ENCODE measurements at regions not wholly inside any gene's neighbourhood (a gene's known extent, or its start where the extent isn't known, plus 50 kb on each side); places are given as distances from the start of the nearest gene placed in this dataset.

DNA sequence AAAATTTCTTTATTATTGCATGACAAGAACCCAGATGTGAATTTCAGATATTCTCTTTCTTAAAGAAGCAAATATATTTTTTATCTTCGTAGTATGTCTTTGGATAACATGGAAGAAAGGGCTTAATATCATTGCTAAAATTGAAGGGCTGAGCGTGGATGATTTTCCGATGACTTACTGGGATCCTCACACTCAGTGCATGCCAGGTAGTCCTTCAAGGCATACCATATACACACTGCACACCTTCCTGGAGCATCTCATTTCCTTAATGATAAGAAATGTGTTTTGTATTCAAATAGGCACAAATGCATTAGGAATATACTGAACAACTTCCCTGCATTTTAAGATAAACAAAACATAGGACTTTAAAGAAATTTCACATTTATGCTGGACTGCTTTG is 193.9 kb upstream of the MAP3K7 start:
- peaks cover 39% of the 10 kb centered on the region for H3K4me1 Mint-ChIP-seq
- TF ChIP-seq, protein P1, sequence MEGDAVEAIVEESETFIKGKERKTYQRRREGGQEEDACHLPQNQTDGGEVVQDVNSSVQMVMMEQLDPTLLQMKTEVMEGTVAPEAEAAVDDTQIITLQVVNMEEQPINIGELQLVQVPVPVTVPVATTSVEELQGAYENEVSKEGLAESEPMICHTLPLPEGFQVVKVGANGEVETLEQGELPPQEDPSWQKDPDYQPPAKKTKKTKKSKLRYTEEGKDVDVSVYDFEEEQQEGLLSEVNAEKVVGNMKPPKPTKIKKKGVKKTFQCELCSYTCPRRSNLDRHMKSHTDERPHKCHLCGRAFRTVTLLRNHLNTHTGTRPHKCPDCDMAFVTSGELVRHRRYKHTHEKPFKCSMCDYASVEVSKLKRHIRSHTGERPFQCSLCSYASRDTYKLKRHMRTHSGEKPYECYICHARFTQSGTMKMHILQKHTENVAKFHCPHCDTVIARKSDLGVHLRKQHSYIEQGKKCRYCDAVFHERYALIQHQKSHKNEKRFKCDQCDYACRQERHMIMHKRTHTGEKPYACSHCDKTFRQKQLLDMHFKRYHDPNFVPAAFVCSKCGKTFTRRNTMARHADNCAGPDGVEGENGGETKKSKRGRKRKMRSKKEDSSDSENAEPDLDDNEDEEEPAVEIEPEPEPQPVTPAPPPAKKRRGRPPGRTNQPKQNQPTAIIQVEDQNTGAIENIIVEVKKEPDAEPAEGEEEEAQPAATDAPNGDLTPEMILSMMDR (IDR thresholded peaks at IDR 0.05; ENCODE audit: unreplicated experiment): no peak
- H3K9me3 Mint-ChIP-seq: no peaks in the 10 kb centered on the region
- H3K36me3 Mint-ChIP-seq: no peaks in the 10 kb centered on the region
- H3K27ac Mint-ChIP-seq: no peak overlapping the region
- DNase-seq (ENCODE audit: low spot score in 2 of 2, unreplicated experiment in 2 of 2): no peak
- H3K4me3 Mint-ChIP-seq: no peak overlapping the region
- H3K27me3 Mint-ChIP-seq (ENCODE audit: low read depth): peaks cover 26% of the 10 kb centered on the region

- peaks cover 29% of the 10 kb centered on the region for H3K27me3 Mint-ChIP-seq (ENCODE audit: low read depth)
- H3K36me3 Mint-ChIP-seq: no peaks in the 10 kb centered on the region
- TF ChIP-seq, protein P1 (IDR thresholded peaks at IDR 0.05; ENCODE audit: unreplicated experiment): no peak
- peaks cover 37% of the 10 kb centered on the region for H3K4me1 Mint-ChIP-seq
- no peaks in the 10 kb centered on the region for H3K9me3 Mint-ChIP-seq
- no peak overlapping the region for H3K4me3 Mint-ChIP-seq
- no peak overlapping the region for H3K27ac Mint-ChIP-seq
- DNase-seq (ENCODE audit: low spot score in 2 of 2, unreplicated experiment in 2 of 2): no peak
These were observed 193.3 kb upstream of the MAP3K7 start for GRCh38 chr6:90780141-90780540.

DNA sequence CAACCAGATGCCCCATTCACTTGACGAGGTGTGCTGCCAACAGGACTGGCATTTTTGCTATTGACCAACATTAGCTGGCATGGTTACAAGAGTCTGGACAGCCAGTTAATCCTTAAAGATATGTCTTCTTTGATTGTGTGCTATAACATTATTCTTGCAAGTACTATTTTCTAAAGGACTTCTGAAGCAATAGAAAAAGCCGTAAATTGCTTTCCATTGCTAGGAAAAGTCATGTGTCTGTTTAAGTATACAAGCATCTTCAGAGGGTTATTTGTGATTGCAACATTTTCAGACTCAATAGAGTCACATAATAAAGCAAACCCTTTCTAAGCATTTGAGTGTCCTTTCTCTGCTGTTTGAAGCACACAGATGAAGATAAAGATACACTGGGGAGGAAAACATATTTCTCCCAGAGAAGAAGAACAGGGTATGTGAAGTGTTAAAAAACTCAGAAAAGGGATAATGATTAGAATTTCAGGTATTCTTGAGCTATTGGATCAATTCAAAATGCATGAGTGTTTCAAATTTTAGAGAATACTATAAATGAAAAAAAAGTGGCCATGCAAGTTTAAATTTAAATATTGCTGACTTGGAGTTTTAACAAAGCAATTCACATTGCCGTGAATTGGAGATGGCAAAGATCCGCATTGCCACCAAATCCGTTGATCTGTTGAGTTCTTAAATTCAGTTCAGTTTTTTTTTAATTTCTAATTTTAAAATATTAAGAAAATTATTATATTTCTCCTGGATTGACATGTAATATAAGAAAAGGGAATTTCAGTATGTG is 191.7 kb upstream of the MAP3K7 start:
- peaks cover 27% of the 10 kb centered on the region for H3K27me3 Mint-ChIP-seq (ENCODE audit: low read depth)
- H3K4me3 Mint-ChIP-seq: no peak overlapping the region
- TF ChIP-seq, protein P1 (IDR thresholded peaks at IDR 0.05; ENCODE audit: unreplicated experiment): no peak
- peaks cover 23% of the 10 kb centered on the region for H3K4me1 Mint-ChIP-seq
- H3K9me3 Mint-ChIP-seq: no peaks in the 10 kb centered on the region
- no peaks in the 10 kb centered on the region for H3K36me3 Mint-ChIP-seq
- H3K27ac Mint-ChIP-seq: no peak overlapping the region
- DNase-seq (ENCODE audit: low spot score in 2 of 2, unreplicated experiment in 2 of 2): no peak

- DNase-seq (ENCODE audit: low spot score in 2 of 2, unreplicated experiment in 2 of 2): no peak
- Mint-ChIP-seq H3K27ac (no peak overlapping the region), H3K4me1 (no peaks in the 10 kb centered on the region), H3K4me3 (no peak overlapping the region), H3K36me3 (no peaks in the 10 kb centered on the region), H3K9me3 (no peaks in the 10 kb centered on the region), H3K27me3 (ENCODE audit: low read depth) (peaks cover 26% of the 10 kb centered on the region)
- TF ChIP-seq, protein P1 (IDR thresholded peaks at IDR 0.05; ENCODE audit: unreplicated experiment): no peak
These were observed 183.9 kb upstream of the MAP3K7 start for GRCh38 chr6:90770778-90771177.

DNA sequence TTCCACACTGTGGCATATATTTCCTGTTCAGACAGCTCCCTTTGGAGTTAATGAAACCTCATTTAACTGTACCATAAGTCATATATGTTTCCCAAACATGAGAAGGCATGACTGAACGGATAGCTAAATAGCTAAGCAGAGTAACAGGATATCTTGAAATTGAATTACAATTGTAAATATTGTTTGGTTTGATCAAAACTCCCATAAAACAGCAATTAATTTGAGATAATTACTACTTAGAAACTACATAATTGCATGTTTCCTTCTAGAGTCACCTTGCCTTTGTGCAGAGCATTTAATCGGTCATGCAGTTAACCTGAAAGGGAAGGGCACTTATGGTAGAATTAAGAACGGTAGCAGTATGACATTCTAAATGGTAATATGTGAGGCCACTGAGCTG is 179.0 kb upstream of the MAP3K7 start:
- H3K36me3 Mint-ChIP-seq: no peaks in the 10 kb centered on the region
- H3K27me3 Mint-ChIP-seq (ENCODE audit: low read depth): peaks cover 7% of the 10 kb centered on the region
- DNase-seq (ENCODE audit: low spot score in 2 of 2, unreplicated experiment in 2 of 2): no peak
- H3K4me1 Mint-ChIP-seq: no peaks in the 10 kb centered on the region
- no peak overlapping the region for H3K4me3 Mint-ChIP-seq
- H3K27ac Mint-ChIP-seq: no peak overlapping the region
- H3K9me3 Mint-ChIP-seq: no peaks in the 10 kb centered on the region
- TF ChIP-seq, protein P1 (IDR thresholded peaks at IDR 0.05; ENCODE audit: unreplicated experiment): no peak
